CD14-positive monocyte (primary cell): ENCODE measurements at regions not wholly inside any gene's neighbourhood (a gene's known extent, or its start where the extent isn't known, plus 50 kb on each side); places are given as distances from the start of the nearest gene placed in this dataset.

ENCODE experiments used
- DNase-seq, 3 donors: peaks; one replicate each; pipeline ENCODE4 v3.0.0-alpha.2; 2011 to 2022
- H2AFZ ChIP-seq: 2 replicates; pipeline ENCODE4 v1.6.0; 2012; ENCODE audit warnings: mild to moderate bottlenecking, low read depth, low read length, inconsistent platforms; ENCODE audit not compliant: insufficient read depth, poor library complexity, severe bottlenecking
- H3K27ac ChIP-seq, 2 donors: 1 replicate in 1 of 2; 2 replicates in 1 of 2; pipeline ENCODE4 v1.5.1; 2012 to 2013; ENCODE audit warnings: low read length in 2 of 2, control low read depth in 1 of 2, inconsistent platforms in 1 of 2, low read depth in 1 of 2, mild to moderate bottlenecking in 1 of 2
- H3K27me3 ChIP-seq, 2 donors: one replicate each; pipeline versions ENCODE4 v1.6.0 to v1.6.1; 2011 to 2013; ENCODE audit warnings: low read length in 2 of 2; ENCODE audit not compliant: control insufficient read depth in 2 of 2, insufficient read depth in 2 of 2
- H3K36me3 ChIP-seq, 2 donors: replicated peaks in 1 of 2; 1 replicate in 1 of 2; 2 replicates in 1 of 2; pipeline versions ENCODE4 v1.5.1 to v1.6.1; 2012 to 2013; ENCODE audit warnings: low read length in 2 of 2, control low read depth in 1 of 2, inconsistent platforms in 1 of 2, mild to moderate bottlenecking in 1 of 2; ENCODE audit not compliant: insufficient read depth in 2 of 2, control insufficient read depth in 1 of 2
- H3K4me1 ChIP-seq, 2 donors: 1 replicate in 1 of 2; 2 replicates in 1 of 2; pipeline versions ENCODE4 v1.5.1 to v1.6.1; 2012 to 2013; ENCODE audit warnings: low read length in 2 of 2, control low read depth in 1 of 2, inconsistent platforms in 1 of 2, mild to moderate bottlenecking in 1 of 2, moderate library complexity in 1 of 2; ENCODE audit not compliant: insufficient read depth in 2 of 2, control insufficient read depth in 1 of 2
- H3K4me2 ChIP-seq: replicated peaks from 2 replicates; pipeline ENCODE3; 2012; ENCODE audit warnings: low read length, moderate library complexity, mild to moderate bottlenecking; ENCODE audit not compliant: poor library complexity, severe bottlenecking; ENCODE audit errors: extremely low read depth
- H3K4me3 ChIP-seq, 3 experiments: fragments of 200-600 bp in 1 of 3; sonication (generic) in 1 of 3; replicated peaks in 1 of 3; 1 replicate in 2 of 3; 2 replicates in 1 of 3; pipeline ENCODE4 v1.5.1; 2011 to 2013; ENCODE audit warnings: low read length in 3 of 3, mild to moderate bottlenecking in 3 of 3, control low read depth in 2 of 3, low read depth in 2 of 3, inconsistent platforms in 1 of 3, moderate library complexity in 1 of 3
- H3K79me2 ChIP-seq: 2 replicates; pipeline ENCODE4 v1.6.0; 2012; ENCODE audit warnings: mild to moderate bottlenecking, control low read depth, inconsistent platforms, low read length, moderate library complexity; ENCODE audit not compliant: insufficient read depth
- H3K9ac ChIP-seq: 2 replicates; pipeline ENCODE4 v1.6.0; 2017; ENCODE audit warnings: low read length, mild to moderate bottlenecking; ENCODE audit not compliant: insufficient read depth, poor library complexity, severe bottlenecking
- H3K9me3 ChIP-seq, 2 donors: replicated peaks in 1 of 2; 1 replicate in 1 of 2; 2 replicates in 1 of 2; pipeline versions ENCODE4 v1.5.1 to v1.6.1; 2012 to 2013; ENCODE audit warnings: low read length in 2 of 2, control low read depth in 1 of 2; ENCODE audit not compliant: control insufficient read depth in 1 of 2, insufficient read depth in 1 of 2
- H4K20me1 ChIP-seq: 2 replicates; pipeline ENCODE4 v1.6.0; 2012; ENCODE audit warnings: mild to moderate bottlenecking, low read length, control low read depth, moderate library complexity; ENCODE audit not compliant: insufficient read depth
- H3K27ac Mint-ChIP-seq, 7 donors: one replicate each; pipeline ENCODE4 v1.8.0; 2020; ENCODE audit warnings: mild to moderate bottlenecking in 7 of 7, mixed read lengths in 7 of 7, moderate library complexity in 6 of 7, inconsistent platforms in 2 of 7
- H3K27me3 Mint-ChIP-seq, 3 donors: one replicate each; pipeline ENCODE4 v1.8.0; 2021 to 2022; ENCODE audit warnings: low read depth in 3 of 3, mild to moderate bottlenecking in 3 of 3, mixed read lengths in 3 of 3, moderate library complexity in 3 of 3, inconsistent platforms in 1 of 3
- H3K36me3 Mint-ChIP-seq, 2 donors: one replicate each; pipeline ENCODE4 v1.8.0; 2020; ENCODE audit warnings: mixed read lengths in 2 of 2, inconsistent platforms in 1 of 2, mild to moderate bottlenecking in 1 of 2
- H3K4me1 Mint-ChIP-seq: one replicate; pipeline ENCODE4 v1.8.0; 2020; ENCODE audit warnings: mild to moderate bottlenecking, mixed read lengths
- H3K4me3 Mint-ChIP-seq, 2 donors: one replicate each; pipeline ENCODE4 v1.8.0; 2020; ENCODE audit warnings: mild to moderate bottlenecking in 2 of 2, mixed read lengths in 2 of 2, moderate library complexity in 1 of 2
- H3K9me3 Mint-ChIP-seq, 7 donors: one replicate each; pipeline ENCODE4 v1.8.0; 2020 to 2022; ENCODE audit warnings: mixed read lengths in 7 of 7, mild to moderate bottlenecking in 6 of 7, moderate library complexity in 6 of 7, inconsistent platforms in 2 of 7
- WGBS: methylation state at CpG from one replicate; pipeline ENCODE4 v1.1.5; 2013; ENCODE audit warnings: missing lambda C conversion rate; ENCODE audit not compliant: insufficient coverage; 5-methylcytosine and 5-hydroxymethylcytosine counted together
- intact Hi-C, 2 donors: fragments of 100-400 bp; cut with micrococcal nuclease; formaldehyde crosslinking; loops; one replicate each; pipeline versions ENCODE4 v1.15.0 to v1.15.1; 2023
- TF ChIP-seq, protein P1 (sequence below): fragments of 200-600 bp; IDR thresholded peaks from one replicate; pipeline ENCODE4 v1.8.0; 2022; ENCODE audit warnings: antibody characterized with exemption, mild to moderate bottlenecking

DNA sequence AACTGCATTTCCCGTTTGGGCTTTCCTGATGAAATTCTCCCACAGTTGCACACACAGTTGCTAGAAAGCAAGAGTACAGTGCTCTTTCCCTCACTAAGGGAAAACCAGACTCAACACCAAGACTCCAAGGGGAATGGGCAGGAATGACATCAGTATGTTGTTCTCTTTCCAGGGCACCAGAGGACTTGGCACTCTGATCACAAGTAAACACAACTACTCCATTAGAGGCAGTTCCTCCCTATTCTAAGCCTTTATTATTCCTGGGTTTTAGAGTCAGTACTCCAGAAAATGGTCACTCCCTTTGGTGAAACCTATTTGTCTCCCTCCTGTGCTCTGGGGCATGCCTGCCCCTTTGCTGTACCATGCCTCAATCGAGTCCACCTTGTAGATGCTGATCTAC, 52.3 kb upstream of the VGLL4 start:
- Mint-ChIP-seq H3K27me3 (no peaks in the 10 kb centered on the region), H3K4me3 (no peak overlapping the region), H3K27ac (no peak overlapping the region), H3K4me1 (peaks cover 3% of the 10 kb centered on the region), H3K9me3 (no peaks in the 10 kb centered on the region), H3K36me3 (no peaks in the 10 kb centered on the region)
- DNase-seq = no peak
- intact Hi-C loops = no loop called here
- 100% methylated on average over 1 of the region's 2 CpGs for WGBS
- Histone ChIP-seq H3K27me3 (no peaks in the 10 kb centered on the region), H3K4me1 (no peaks in the 10 kb centered on the region), H3K9ac (no peak overlapping the region), H2AFZ (no peak overlapping the region), H3K4me3 (no peak overlapping the region), H3K4me2 (no peak overlapping the region), H3K27ac (no peak overlapping the region), H3K79me2 (no peaks in the 10 kb centered on the region), H4K20me1 (no peaks in the 10 kb centered on the region), H3K36me3 (no peaks in the 10 kb centered on the region), H3K9me3 (no peaks in the 10 kb centered on the region)
- TF ChIP-seq, protein P1, sequence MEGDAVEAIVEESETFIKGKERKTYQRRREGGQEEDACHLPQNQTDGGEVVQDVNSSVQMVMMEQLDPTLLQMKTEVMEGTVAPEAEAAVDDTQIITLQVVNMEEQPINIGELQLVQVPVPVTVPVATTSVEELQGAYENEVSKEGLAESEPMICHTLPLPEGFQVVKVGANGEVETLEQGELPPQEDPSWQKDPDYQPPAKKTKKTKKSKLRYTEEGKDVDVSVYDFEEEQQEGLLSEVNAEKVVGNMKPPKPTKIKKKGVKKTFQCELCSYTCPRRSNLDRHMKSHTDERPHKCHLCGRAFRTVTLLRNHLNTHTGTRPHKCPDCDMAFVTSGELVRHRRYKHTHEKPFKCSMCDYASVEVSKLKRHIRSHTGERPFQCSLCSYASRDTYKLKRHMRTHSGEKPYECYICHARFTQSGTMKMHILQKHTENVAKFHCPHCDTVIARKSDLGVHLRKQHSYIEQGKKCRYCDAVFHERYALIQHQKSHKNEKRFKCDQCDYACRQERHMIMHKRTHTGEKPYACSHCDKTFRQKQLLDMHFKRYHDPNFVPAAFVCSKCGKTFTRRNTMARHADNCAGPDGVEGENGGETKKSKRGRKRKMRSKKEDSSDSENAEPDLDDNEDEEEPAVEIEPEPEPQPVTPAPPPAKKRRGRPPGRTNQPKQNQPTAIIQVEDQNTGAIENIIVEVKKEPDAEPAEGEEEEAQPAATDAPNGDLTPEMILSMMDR = no peak
